ENCODE measurements at regions not wholly inside any gene's neighbourhood (a gene's known extent, or its start where the extent isn't known, plus 50 kb on each side); places are given as distances from the start of the nearest gene placed in this dataset.
"Not testable (repeated sequence)": the region's sequence is repeated elsewhere in the genome, so short reads cannot be mapped to it uniquely, and the experiment has no call there.

DNA sequence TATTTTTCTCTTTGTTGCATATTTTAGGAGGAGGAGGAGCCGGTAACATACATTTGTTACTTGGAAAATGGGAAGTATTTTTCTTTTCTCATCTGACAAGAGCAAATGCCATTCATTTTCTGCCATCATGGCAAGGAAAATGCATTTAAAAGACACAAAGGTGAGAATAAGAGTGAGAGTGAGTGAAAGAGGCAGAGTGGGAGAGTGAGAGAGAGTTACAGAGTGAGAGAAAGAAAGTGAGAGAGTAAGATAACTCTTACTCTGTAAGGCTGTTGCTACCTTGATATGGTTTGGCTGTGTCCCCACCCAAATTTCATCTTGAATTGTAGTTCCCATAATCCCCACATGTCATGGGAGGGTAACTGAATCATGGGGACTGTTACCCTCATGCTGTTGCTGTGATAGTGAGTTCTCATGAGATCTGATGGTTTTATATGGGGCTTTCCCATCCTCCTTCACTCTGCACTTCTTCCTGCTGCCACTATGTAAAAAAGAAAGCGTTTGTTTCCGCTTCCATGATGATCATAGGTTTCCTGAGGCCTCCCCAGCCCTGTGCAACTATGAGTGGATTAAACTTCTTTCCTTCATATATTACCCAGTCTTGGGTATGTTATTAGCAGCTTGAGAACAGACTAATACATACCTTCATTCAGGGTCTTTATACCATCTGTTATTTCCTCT lies 64.2 kb downstream of the ASCL1 start:
- H3K9me3 Mint-ChIP-seq = no peaks in the 10 kb centered on the region

DNA sequence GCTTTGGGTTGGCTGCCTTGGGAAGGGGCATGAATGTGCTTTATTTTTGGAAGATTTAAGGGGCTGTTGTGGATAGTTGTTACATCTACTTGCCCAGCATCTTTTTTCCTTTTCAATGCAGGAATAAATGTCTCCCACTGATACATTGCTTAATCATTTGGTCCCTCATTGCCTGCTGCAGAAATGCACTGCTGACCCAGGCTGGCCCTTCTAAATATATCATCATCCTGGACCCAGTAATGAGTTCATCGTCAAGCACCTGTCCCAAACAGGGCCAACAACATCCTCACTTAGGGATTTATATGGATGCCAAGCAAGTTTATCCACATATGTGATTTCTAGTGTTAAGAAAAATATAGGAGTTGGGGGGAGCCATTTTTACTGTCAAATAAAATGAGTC lies 67.2 kb downstream of the ASCL1 start:
- intact Hi-C loops (cut with micrococcal nuclease) = no loop called here

More for the DNA sequence above, 64.2 kb downstream of the ASCL1 start:
- ChIA-PET POLR2A (no interaction called here), CTCF (no interaction called here)
- Mint-ChIP-seq H3K36me3 (ENCODE audit: low read depth) (no peaks in the 10 kb centered on the region), H3K4me3 (no peak overlapping the region), H3K4me1 (no peaks in the 10 kb centered on the region), H3K27me3 (peaks cover 3% of the 10 kb centered on the region), H3K27ac (no peak overlapping the region)
- no peak for ATAC-seq (ENCODE audit: low read depth)
- DNase-seq = no peak
- intact Hi-C loops (cut with micrococcal nuclease) = no loop called here
- TF ChIP-seq, protein P1, sequence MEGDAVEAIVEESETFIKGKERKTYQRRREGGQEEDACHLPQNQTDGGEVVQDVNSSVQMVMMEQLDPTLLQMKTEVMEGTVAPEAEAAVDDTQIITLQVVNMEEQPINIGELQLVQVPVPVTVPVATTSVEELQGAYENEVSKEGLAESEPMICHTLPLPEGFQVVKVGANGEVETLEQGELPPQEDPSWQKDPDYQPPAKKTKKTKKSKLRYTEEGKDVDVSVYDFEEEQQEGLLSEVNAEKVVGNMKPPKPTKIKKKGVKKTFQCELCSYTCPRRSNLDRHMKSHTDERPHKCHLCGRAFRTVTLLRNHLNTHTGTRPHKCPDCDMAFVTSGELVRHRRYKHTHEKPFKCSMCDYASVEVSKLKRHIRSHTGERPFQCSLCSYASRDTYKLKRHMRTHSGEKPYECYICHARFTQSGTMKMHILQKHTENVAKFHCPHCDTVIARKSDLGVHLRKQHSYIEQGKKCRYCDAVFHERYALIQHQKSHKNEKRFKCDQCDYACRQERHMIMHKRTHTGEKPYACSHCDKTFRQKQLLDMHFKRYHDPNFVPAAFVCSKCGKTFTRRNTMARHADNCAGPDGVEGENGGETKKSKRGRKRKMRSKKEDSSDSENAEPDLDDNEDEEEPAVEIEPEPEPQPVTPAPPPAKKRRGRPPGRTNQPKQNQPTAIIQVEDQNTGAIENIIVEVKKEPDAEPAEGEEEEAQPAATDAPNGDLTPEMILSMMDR (IDR thresholded peaks at IDR 0.05) = no peak

DNA sequence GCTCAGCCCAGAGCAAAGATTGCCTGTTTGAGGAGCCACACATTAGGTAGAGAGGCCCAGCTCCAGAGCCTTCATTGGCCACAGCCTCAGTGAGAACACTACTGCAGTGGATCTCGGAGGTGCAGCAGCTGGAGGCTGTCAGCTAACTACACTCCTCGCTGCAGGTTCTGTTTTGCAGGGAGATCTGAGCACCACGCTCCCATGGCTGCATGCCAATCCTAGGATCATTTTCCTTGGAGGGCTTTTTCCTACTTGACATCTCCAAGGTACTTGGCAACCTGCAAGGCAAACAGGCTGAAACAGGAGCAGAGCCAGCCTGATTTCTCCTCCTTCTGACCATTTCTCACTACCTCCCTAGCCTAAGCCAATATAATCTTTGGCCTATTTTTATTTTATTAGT lies 69.2 kb downstream of the ASCL1 start:
- H3K9me3 Mint-ChIP-seq; H3K4me3 Mint-ChIP-seq; ATAC-seq (ENCODE audit: low read depth); H3K27me3 Mint-ChIP-seq; intact Hi-C loops (cut with micrococcal nuclease); POLR2A ChIA-PET; H3K27ac Mint-ChIP-seq; H3K4me1 Mint-ChIP-seq; CTCF ChIA-PET; DNase-seq; H3K36me3 Mint-ChIP-seq (ENCODE audit: low read depth): not testable (repeated sequence)

More for the DNA sequence above, 67.2 kb downstream of the ASCL1 start:
- CTCF ChIA-PET = no interaction called here
- Mint-ChIP-seq H3K27me3 (peaks cover 3% of the 10 kb centered on the region), H3K36me3 (ENCODE audit: low read depth) (no peaks in the 10 kb centered on the region), H3K27ac (no peak overlapping the region), H3K4me1 (no peaks in the 10 kb centered on the region), H3K9me3 (no peaks in the 10 kb centered on the region), H3K4me3 (no peak overlapping the region)
- DNase-seq = no peak
- TF ChIP-seq, protein P1 (IDR thresholded peaks at IDR 0.05) = no peak
- ATAC-seq (ENCODE audit: low read depth) = no peak
- POLR2A ChIA-PET = no interaction called here

DNA sequence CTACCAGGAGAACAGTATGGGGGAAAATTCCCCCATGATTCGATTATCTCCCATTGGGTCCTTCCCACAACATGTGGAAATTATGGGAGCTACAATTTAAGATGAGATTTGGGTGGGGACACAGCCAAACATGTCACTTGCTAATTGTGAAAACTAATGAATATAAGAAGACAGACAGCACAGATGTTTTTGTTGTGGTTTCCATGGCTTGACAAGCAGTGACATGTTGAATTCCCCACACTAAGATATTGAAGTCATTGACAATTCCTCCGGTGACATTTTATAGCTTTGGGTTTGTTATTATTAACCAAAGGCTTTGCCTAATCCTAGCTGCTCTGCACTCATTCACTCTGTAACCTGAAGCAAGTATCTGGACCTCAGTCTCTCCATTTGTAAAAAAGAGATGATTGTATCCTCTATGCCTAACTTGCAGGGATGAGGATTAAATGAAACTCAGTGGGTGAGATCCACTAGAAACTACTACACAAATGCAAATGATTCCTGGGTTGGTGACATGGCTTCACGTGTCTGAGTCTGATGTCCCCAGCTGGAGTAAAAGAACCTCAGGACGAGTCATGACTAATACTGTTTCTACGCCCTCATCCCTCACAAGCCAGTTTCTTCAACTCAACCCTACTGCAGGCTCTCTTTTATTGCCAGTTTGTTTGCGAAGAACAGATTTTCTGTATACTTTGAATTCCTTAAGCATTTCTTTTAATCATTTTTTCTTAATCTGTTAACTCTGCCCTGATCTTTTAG lies 71.6 kb downstream of the ASCL1 start:
- no peak for ATAC-seq (ENCODE audit: low read depth)
- POLR2A ChIA-PET = no interaction called here
- TF ChIP-seq, protein P1 (IDR thresholded peaks at IDR 0.05) = no peak
- peaks cover 4% of the 10 kb centered on the region for H3K27me3 Mint-ChIP-seq
- no peak for DNase-seq
- H3K9me3 Mint-ChIP-seq = no peaks in the 10 kb centered on the region
- H3K36me3 Mint-ChIP-seq (ENCODE audit: low read depth) = no peaks in the 10 kb centered on the region
- H3K4me1 Mint-ChIP-seq = no peaks in the 10 kb centered on the region
- CTCF ChIA-PET = no interaction called here
- no peak overlapping the region for H3K4me3 Mint-ChIP-seq
- intact Hi-C loops (cut with micrococcal nuclease) = no loop called here
- no peak overlapping the region for H3K27ac Mint-ChIP-seq

DNA sequence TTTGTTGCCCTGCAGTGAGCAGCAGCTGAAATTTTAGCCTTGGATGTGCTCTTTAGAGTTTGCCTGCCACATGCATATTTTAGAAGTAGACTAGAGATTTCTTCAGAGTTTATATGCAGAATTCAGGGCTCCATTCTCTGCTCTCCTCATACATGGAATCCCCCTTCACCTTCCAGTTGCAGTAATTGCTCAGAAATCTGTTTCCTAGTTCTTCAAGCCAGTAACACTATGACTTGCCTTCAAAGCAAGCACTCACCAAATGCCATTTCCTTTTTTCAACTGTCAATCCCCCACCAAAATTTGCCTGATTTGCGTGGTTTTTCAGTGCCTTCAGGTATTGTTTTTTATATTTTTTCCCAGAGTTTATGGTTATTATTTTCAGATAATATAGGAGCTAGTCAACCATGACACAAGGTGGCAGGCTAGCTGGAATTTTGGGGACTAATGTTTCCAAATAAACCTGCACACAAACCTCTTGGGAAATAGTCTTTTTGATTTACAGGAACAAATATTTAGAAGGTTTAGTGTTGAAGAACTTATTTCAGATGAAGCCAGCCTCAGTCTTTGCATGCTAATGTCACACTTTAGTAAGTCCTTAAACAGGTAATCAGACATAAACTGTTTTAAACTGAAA lies 79.2 kb downstream of the ASCL1 start:
- no peak for ATAC-seq (ENCODE audit: low read depth)
- no peak overlapping the region for H3K27ac Mint-ChIP-seq
- no peaks in the 10 kb centered on the region for H3K36me3 Mint-ChIP-seq (ENCODE audit: low read depth)
- CTCF ChIA-PET = no interaction called here
- intact Hi-C loops (cut with micrococcal nuclease) = no loop called here
- peaks cover 11% of the 10 kb centered on the region for H3K27me3 Mint-ChIP-seq
- no peaks in the 10 kb centered on the region for H3K9me3 Mint-ChIP-seq
- H3K4me3 Mint-ChIP-seq = no peak overlapping the region
- POLR2A ChIA-PET = no interaction called here
- no peak for DNase-seq
- H3K4me1 Mint-ChIP-seq = no peaks in the 10 kb centered on the region
- TF ChIP-seq, protein P1 (IDR thresholded peaks at IDR 0.05) = no peak

Measured in activated B cell treated with CpG ODN at 0.5 μM for 24 hours (primary cell).